ENCODE measurements at regions not wholly inside any gene's neighbourhood (a gene's known extent, or its start where the extent isn't known, plus 50 kb on each side); places are given as distances from the start of the nearest gene placed in this dataset.

DNA sequence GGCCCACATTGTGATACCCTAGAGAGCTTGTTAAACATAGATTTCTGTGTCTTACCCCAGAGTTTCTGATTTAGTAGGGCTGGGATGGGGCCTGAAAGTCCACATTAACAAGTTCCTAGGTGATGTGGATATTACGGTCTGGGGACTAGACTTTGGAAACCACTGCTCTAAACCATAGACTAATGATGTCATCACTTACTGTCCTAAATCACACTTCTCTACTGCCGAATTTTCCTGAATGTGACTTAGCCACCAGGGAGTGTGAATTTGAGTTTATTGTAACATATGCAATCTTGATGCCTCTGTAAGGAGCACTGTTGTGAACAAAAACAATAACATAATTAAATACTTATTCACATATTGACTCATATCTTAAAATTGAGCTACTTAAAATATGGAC lies 165.6 kb downstream of the BTBD3 start (continued):
- TF ChIP-seq, protein P1, sequence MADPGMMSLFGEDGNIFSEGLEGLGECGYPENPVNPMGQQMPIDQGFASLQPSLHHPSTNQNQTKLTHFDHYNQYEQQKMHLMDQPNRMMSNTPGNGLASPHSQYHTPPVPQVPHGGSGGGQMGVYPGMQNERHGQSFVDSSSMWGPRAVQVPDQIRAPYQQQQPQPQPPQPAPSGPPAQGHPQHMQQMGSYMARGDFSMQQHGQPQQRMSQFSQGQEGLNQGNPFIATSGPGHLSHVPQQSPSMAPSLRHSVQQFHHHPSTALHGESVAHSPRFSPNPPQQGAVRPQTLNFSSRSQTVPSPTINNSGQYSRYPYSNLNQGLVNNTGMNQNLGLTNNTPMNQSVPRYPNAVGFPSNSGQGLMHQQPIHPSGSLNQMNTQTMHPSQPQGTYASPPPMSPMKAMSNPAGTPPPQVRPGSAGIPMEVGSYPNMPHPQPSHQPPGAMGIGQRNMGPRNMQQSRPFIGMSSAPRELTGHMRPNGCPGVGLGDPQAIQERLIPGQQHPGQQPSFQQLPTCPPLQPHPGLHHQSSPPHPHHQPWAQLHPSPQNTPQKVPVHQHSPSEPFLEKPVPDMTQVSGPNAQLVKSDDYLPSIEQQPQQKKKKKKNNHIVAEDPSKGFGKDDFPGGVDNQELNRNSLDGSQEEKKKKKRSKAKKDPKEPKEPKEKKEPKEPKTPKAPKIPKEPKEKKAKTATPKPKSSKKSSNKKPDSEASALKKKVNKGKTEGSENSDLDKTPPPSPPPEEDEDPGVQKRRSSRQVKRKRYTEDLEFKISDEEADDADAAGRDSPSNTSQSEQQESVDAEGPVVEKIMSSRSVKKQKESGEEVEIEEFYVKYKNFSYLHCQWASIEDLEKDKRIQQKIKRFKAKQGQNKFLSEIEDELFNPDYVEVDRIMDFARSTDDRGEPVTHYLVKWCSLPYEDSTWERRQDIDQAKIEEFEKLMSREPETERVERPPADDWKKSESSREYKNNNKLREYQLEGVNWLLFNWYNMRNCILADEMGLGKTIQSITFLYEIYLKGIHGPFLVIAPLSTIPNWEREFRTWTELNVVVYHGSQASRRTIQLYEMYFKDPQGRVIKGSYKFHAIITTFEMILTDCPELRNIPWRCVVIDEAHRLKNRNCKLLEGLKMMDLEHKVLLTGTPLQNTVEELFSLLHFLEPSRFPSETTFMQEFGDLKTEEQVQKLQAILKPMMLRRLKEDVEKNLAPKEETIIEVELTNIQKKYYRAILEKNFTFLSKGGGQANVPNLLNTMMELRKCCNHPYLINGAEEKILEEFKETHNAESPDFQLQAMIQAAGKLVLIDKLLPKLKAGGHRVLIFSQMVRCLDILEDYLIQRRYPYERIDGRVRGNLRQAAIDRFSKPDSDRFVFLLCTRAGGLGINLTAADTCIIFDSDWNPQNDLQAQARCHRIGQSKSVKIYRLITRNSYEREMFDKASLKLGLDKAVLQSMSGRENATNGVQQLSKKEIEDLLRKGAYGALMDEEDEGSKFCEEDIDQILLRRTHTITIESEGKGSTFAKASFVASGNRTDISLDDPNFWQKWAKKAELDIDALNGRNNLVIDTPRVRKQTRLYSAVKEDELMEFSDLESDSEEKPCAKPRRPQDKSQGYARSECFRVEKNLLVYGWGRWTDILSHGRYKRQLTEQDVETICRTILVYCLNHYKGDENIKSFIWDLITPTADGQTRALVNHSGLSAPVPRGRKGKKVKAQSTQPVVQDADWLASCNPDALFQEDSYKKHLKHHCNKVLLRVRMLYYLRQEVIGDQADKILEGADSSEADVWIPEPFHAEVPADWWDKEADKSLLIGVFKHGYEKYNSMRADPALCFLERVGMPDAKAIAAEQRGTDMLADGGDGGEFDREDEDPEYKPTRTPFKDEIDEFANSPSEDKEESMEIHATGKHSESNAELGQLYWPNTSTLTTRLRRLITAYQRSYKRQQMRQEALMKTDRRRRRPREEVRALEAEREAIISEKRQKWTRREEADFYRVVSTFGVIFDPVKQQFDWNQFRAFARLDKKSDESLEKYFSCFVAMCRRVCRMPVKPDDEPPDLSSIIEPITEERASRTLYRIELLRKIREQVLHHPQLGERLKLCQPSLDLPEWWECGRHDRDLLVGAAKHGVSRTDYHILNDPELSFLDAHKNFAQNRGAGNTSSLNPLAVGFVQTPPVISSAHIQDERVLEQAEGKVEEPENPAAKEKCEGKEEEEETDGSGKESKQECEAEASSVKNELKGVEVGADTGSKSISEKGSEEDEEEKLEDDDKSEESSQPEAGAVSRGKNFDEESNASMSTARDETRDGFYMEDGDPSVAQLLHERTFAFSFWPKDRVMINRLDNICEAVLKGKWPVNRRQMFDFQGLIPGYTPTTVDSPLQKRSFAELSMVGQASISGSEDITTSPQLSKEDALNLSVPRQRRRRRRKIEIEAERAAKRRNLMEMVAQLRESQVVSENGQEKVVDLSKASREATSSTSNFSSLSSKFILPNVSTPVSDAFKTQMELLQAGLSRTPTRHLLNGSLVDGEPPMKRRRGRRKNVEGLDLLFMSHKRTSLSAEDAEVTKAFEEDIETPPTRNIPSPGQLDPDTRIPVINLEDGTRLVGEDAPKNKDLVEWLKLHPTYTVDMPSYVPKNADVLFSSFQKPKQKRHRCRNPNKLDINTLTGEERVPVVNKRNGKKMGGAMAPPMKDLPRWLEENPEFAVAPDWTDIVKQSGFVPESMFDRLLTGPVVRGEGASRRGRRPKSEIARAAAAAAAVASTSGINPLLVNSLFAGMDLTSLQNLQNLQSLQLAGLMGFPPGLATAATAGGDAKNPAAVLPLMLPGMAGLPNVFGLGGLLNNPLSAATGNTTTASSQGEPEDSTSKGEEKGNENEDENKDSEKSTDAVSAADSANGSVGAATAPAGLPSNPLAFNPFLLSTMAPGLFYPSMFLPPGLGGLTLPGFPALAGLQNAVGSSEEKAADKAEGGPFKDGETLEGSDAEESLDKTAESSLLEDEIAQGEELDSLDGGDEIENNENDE (IDR thresholded peaks at IDR 0.05; ENCODE audit: insufficient replicate concordance, low read length) = no peak
- TF ChIP-seq CHD1 (IDR thresholded peaks at IDR 0.05; ENCODE audit: low read depth, low read length) (no peak), GTF2F1 (IDR thresholded peaks at IDR 0.05; ENCODE audit: borderline replicate concordance, low read depth, low read length) (no peak), EZH2 (IDR thresholded peaks at IDR 0.05; ENCODE audit: low read depth, low read length, severe bottlenecking) (no peak), KDM1A (IDR thresholded peaks at IDR 0.05; ENCODE audit: borderline replicate concordance, low read length) (no peak), BACH1 (IDR thresholded peaks at IDR 0.05; ENCODE audit: low read length) (no peak), HDAC2 (IDR thresholded peaks at IDR 0.05; ENCODE audit: borderline replicate concordance in 1 of 2, low read depth in 2 of 2, low read length in 2 of 2) (no peak), SIRT6 (IDR thresholded peaks at IDR 0.05; ENCODE audit: low read length) (no peak)
- TF ChIP-seq, protein P2, sequence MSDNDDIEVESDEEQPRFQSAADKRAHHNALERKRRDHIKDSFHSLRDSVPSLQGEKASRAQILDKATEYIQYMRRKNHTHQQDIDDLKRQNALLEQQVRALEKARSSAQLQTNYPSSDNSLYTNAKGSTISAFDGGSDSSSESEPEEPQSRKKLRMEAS (IDR thresholded peaks at IDR 0.05) = no peak

Measured in H1 (cell line).